T-helper 1 cell (primary cell): ENCODE measurements at regions not wholly inside any gene's neighbourhood (a gene's known extent, or its start where the extent isn't known, plus 50 kb on each side); places are given as distances from the start of the nearest gene placed in this dataset.
A peak's percentile ranks its signal among the peaks of the same experiment; 100 is the strongest.
"Not testable (repeated sequence)": the region's sequence is repeated elsewhere in the genome, so short reads cannot be mapped to it uniquely, and the experiment has no call there.

Experiments
- DNase-seq, 5 donors: peaks; one replicate each; pipeline ENCODE4 v3.0.0-alpha.2; 2012 to 2020

DNA sequence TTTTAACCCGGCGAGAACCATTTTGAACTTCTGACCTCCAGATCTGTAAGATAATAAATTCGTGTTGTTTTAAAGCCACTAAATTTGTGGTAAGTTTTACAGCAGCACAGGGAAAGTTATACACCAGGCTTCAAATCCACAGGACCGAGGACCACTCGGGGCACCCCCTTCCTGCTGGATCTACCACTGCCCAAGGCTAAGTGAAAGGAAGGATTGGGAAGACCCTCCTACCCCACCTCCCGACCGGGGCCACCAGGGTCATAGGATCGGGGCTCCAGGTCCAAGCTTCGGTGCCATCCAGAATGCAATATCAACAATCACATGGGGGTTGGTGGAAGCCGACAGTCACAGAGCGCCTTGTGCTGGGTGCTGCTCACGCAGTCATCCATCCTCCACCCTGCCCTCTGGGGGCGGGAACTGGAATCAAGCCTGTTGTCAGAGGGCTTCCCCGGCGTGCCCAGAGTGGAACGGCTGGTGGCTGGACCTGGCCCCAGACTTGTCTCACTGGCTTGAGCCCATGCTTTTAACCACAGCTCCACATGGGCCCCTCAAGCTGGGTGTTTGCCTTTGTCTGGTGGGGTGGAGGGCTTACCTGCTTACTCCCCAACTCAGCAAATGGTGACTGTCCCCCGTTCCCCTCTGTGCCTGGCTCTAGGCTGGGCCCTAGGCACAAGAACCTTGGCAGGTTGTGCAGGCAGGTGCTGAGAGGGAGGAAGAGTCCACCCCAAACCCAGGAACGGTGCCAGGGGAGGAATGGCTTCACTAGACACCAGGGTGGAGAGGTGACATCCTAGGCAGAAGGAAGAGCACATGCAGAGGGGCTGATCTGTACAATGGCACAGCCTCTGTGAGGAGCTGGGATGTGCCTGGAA is 180.3 kb upstream of the RTL1 start:
- DNase-seq: no peak

DNA sequence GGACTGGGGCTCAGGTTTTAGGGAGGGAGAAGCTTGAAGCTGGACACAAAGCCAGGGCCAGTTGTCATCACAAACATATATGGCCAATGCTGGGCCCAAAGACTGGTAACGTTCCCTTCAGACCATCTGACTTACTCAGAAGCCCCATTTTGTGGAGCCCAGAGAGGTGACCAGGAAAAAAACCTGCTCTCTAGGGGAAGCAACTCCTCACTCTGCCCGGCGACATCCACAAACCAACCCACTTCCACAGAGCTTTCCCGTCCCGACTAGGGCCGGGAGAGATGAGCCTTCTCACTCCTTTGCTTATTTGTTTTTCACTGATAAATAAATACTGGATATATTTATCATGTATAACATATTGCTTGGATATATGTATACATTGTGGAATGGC is 180.9 kb upstream of the RTL1 start:
- no peak for DNase-seq

DNA sequence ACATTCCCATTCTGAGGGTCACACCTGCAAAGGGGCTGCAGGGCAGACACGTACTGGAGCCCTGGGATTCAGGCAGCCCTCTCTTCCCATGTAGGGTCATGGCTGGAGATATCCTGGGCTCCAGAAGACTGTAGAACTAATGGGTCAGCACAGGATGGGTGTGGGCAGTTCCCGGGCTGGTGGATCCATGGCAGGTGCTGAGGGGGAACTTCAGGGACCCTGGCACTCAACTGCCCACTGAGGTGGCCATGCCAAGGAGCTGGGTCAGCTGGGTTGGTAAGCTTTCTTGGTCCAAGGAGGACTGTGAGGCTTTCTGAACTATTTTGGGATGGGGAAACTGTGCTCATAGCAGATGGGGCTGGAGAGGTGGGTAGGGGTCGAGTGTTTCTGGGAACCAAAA is 183.4 kb upstream of the RTL1 start:
- no peak for DNase-seq

DNA sequence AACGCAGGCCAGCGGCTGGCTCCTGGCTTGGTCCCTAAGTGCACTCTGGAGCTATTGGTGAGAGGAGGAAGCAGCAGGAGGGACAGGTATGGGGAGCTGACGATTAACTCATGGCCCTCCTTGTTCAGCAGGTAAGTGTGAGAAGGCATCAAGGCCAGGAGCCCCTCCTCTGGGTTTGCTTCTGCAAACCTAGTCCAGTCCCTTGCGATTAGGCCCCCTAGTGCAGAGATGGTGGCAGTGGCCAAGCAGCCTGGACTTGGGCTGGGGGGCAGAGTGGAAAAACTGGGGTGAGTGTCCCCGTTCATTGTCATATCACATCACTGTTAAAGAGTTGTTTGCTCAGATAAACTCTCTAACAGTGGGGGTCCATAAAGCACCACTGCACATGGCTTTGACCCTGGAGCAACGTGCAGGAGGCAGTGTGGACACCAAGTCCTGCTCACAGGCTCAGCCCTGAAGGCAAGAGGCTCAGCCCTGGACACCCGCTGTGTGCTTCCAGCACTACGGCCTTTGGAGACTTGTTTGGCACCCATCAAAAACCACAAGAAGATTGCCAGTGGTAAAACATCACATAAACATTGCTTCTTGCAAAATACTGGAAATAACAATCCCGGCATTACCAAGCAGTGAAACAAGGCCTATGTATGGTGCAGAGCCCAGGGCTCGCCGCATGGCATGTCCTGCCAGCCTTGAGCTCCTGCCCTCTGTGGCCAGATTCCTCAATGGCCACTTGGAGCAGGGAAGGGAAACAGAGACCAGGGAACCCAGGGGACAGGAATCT is 184.3 kb upstream of the RTL1 start:
- no peak for DNase-seq

DNA sequence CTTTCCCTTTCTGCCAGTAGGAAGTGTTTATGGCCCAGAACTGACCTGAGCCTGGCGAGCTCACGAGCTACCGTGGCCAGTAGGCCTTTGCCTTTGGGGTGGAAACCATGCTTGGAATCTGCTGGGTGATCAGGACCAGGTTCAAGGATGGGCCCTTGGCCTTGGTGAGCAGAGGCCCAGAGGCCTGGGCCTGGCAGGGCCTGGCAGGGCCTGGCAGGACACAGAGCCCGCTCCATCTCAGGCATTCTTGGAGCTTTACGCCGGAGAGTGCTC is 184.8 kb upstream of the RTL1 start:
- no peak for DNase-seq

DNA sequence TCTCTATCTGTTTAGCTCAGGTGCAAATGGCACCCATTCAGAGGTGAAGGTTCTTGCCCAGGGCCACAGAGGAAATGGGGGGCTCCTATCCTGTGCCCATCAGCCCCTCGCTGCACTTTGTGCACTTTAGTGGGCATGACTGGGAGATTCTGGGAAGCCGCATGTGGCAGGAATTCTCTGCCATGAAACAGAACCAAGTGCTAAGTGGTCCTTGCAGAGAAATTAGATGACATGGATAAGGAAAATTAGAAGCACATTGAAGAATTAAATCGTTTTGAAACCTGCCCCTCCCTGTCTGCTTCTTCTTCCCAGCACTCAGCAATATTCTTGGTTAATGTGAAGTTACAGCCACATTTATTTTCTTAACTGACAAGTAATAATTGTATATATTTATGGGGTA is 185.2 kb upstream of the RTL1 start:
- DNase-seq: no peak

DNA sequence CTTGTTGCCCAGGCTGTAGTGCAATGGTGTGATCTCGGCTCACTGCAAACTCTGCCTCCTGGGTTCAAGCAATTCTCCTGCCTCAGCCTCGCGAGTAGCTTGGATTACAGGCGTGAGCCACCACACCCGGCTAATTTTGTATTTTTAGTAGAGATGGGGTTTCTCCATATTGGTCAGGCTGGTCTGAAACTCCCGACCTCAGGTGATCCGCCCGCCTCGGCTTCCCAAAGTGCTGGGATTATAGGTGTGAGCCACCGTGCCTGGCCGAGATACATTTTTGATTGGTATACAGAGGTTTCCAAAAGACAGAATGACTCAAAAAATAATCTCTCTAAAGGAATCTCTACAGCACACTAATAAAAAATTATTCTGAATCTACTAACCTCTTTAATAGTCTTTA is 187.0 kb upstream of the RTL1 start:
- not testable (repeated sequence) for DNase-seq

DNA sequence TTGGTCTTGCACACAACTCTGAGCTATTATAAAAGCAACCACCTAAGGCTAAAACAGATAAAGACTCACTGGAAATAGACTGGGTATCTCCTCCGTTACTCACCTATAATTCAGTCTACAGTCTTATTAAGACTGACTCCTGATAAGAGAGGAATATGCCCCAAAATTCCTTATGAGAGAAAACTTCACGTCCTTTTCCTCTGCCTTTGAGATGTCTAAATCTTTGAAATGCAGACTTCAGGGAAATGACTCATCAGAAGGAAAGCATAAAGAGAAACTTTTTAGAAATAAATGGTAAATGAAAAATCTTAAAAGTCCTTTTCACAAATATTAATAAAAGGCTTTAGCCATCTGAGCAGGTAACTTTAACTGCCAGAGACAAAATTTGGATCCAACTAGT is 187.5 kb upstream of the RTL1 start:
- no peak for DNase-seq

DNA sequence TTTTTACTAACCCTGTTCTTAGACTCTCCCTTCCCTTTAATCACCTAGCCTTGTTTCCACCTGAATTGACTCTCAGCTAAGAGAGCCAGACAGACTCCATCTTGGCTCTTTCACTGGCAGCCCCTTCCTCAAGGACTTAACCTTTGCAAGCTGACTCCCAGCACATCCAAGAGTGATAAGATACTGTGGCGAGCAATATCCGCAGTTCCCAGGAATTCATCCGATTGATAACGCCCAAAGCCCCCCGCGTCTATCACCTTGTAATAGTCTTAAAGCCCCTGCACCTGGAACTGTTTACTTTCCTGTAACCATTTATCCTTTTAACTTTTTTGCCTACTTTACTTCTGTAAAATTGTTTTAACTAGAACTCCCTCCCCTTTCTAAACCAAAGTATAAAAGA is 191.4 kb upstream of the RTL1 start:
- DNase-seq: not testable (repeated sequence)

DNA sequence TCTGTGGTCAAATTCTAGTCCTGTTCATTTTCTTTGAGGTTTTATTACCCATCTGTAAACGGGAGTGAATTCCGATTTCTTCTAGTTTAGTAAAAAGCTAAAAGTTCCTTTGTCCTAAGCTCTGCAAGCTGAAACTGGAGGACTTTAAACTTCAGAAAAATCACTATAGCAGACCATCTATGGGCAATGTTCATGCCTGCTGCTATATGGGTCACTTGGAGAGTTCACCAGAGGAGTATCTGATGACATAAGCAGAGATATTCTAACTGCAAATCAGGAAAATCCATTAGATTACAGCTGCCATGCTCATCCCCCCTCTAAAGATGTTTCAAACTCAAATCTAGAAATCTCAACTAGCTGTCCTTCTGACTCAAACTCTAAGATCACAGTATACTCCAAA is 193.0 kb upstream of the RTL1 start:
- DNase-seq: no peak

DNA sequence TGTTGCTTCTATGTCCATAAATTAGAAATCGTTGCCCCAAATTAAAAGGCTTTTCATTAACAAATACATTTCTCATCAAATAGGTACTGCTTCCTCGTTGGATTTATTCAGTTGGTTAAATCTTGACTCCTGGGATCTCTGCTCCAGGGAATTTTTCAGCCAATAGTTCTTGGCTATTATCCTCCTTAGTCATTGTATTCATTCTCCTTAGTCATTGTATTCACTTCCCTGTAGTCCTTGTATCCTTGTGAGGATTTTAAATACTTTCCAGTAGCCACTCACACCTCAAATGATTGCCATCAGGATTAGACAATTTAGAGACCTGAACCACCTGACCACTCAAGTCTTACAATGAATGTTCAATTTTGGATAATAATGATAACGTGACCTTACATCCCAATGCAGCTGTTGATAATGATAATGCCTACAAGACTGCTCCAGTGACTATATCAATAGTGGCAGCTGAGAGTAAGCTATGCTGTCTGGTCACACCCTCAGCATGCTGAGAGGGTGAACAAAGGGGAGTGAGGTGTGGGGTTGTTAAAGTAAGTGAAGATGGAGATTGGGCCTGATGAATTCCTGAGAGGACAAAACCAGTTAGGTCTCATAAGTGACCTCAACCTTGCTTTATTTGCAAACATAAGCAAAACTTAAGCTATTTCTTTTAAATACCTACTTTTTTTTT is 193.7 kb upstream of the RTL1 start:
- no peak for DNase-seq

DNA sequence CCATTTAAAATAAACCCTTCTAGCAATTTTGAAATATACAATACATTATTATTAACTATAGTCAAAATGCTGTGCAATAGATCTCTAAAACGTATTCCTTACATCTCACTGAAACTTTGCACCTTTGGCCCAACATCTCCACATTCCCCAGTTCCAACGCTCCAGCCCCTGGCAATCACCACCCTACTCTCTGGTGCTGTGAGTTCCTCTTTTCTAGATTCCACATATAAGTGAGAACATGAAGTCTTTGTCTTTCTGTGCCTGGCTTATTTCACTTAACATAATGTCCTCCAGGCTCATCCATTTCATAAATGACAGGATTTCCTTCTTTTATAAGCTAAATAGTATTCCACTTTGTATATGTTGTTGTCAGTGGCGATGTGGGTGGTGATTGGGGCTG is 194.7 kb upstream of the RTL1 start:
- no peak for DNase-seq

DNA sequence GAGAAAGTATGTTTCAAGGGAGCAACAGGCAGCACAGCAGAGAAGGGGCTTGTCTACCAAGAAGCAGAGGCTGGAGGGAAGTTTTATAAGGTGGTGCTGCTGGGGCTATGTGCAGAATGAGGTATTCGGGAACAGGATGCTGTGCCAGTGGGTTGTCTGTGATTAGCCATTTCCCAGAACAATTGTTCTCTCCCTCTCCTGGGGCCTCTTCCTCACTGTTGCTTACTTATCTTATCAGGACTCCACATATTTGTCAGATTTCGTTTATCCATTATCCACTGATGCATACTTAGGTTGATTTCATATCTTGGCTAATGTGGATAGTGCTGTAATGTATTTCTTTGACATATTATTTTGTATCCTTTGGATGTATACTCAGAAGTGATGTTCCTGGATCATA is 195.1 kb upstream of the RTL1 start:
- DNase-seq: no peak

DNA sequence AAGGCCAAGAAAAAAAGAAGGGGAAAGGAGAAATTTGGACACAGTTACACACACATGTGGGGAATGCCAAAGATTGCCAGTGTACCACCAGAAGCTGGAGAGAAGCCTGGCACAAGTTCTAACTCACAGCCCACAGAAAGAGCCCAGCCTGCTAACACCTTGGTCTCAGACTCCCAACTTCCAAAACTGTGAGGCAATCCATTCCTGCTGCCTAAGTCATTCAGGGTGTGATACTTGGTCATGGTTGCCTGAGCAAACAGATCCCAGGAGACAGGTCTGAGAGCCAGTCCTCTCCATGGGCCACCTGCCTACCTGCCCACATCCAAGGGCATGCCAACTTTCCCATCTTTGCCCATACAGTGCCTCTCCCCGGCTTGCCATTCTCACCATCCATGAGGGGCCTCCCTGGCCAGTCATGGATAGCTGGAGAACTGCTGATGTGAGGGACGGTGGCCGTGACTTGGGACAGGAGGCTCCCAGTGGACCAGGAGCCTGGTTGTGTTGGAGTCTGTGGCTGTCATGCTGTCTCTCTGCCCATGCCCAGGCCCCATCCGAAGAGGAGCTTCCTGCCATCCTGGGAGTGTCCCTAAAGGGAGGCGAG is 198.0 kb upstream of the RTL1 start:
- DNase-seq: no peak

DNA sequence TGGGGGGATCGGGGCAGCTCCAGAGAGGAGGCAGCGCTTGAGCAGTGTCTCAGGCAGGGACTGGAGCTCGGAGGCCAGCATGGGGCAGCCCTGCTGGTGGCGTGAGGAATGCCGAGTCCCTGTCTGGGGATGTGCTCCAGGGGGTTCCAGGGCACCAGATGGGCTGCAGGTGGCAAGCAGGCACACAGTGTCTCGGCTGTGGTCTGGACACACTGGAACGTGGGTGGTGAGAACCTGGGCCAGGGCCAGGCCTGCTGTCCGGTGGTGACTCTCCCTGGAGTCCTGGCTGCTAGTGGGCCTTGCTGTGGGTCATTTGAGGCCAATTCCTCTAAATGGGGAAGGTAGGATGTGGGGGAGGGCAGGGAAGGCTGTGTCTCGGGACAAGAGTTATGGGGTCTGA is 199.4 kb upstream of the RTL1 start:
- DNase-seq: no peak

DNA sequence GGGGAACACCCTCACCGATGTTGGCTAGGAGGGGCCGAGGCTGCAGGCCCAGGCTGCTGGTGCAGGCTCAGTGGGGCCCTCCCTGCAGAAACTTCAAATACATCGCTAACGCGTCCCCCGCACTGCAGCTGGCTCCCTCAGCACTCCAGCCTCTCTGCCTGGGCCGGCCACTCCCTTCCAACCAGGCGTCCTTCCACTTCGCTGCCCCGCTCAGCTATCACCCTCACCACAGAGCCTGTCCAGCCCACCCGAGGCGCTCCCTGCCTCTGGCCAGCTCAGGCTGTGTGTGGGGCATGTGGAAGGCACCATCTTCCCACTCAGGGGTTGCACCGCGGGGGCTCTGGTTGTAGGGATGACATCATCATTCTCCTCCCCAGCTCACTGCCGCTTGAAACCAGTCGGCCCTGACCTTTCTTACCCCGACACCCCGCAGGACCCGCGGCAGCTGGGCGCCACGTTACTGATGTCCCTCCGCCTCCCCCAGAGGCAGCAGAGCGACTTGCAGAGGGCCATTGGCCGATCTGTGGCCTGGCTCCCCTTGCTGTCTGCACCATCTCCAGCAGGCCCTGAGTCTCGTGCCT is 199.9 kb upstream of the RTL1 start:
- no peak for DNase-seq

DNA sequence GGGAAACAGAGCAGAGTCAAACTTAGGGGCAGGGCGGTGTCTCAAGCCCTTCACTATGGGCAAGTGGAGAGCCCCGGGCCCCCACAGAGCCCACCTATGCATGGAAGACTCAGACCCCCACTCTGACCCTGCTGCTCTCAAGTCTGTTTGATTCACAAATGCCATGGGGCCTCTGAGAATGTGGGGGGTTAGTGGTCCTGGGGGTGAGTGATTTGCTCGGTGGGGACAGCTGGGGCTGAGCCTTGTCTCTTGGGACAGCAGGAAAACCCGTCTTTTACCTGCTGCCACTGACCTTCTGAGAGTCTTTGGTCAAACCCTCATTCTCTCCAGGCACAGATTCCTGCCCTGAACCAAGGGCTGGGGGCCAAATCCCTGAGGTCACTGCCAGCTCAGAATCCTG is 201.0 kb upstream of the RTL1 start:
- DNase-seq: no peak

DNA sequence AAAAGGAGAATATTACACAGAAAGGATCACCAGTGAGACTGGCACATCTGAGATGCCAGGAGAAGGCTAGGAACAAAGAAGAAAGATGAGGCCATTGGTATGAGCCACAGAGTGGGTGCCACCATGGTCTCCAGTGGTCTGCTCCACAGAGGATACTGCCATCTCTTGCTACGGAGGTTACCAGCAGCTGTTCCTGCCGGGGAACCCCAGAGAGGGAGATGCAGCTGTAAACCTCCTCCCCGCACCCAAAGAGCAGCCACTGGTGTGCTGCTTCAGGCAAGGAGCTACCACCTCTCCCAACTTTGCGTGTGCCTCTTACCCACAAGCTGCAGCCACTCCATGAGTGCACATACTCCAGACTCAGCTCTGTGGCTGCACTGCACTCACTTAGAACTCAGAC is 201.5 kb upstream of the RTL1 start:
- no peak for DNase-seq

DNA sequence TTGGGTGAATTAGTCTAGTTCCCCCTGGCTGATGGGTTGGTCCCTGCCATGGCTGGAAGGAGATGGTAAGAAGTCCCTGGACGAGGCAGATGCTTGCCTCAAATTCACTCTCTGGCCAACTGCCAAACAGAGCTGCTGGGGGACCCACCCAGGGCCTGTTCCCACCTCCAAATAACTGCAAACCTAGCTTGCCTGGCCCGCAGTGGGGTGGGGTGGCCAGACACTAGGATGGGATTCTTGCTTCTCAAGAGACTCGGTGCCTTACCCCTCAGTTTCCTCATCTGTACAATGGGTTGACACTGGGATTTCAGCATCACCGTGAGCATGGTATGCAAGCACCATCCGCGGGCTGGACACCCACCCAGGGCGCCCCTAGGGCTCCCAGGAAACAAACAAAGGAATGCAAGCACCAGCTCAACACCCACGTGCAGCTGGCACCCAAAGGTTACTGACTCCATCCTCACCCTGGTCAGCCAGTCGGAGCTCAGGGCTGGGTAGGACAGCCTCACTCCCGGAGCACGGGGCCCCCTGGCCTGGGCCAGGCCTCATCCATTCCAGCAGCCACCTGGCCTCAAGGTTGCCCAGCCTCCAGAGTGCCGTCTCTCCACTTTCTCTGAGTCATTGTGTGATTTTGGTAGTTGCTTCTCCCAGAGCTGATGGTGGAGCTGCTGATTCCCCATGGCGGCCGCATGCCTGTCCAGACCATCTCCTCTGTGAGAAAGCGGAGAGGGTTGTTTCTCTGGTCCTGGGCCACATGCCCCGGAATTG is 205.2 kb upstream of the RTL1 start:
- no peak for DNase-seq

DNA sequence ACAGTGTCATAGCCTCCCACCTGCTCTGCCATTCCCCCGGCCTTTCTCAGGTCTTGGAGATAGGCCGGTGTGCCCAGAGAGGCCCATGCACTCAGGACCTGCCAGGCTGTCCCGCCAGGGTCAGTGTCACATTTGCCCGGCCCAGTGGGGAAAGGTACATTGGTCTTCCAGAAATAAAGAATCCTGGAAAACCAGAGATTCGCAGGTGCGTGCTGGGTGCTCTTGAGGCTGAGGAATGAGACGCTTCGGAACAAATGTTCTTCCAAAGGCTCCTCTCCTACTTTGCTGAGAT is 205.8 kb upstream of the RTL1 start:
- no peak for DNase-seq

DNA sequence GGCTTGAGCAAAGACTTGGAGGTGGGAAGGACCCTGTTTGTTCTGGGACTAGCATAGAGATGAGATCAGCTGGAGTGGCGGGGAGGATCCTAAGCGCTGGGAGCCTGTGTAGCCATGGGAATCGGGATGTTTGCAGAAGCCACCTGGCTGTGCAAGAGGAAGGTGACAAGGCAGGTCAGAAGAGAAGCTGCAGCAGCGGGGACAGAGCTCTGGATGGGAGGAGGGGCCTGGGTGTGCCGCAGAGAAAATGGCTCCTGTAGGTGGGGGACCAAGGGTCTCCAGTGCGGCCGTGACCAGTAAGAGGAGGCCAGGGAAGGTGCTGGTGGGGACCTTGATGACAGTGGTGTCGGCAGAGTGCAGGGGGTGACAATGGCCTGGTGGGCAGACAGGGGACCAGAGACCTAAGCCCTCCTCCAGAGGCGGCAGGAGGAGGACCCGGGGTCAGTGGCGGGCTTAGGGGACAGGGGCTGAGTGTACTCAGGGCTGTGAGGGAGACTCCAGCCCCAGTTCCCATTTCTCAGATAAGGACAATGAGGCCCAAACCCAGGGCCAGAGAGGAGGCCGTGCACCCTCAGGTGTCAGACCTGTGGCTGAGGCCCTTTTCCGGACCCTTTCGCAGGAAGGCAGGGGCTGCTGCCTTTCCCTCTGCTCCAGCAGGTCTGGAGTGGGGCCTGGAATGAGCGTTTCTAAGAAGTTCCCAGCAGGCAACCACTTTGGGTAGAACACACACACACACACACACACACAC is 206.6 kb upstream of the RTL1 start:
- DNase-seq: peak in 1 of 5 donors; percentile 9
